Trophoblast cell (in vitro differentiated cells and primary cell): ENCODE measurements at regions not wholly inside any gene's neighbourhood (a gene's known extent, or its start where the extent isn't known, plus 50 kb on each side); places are given as distances from the start of the nearest gene placed in this dataset.
"Not testable (repeated sequence)": the region's sequence is repeated elsewhere in the genome, so short reads cannot be mapped to it uniquely, and the experiment has no call there.

Experiments used
- DNase-seq, 2 donors: peaks; one replicate each; pipeline ENCODE4 v3.0.0-alpha.2; 2016
- H2AFZ ChIP-seq: 2 replicates; pipeline ENCODE4 v1.6.1; 2013; ENCODE audit warnings: low read length, moderate library complexity, mild to moderate bottlenecking; ENCODE audit not compliant: insufficient read depth, poor library complexity
- H2AK5ac ChIP-seq: 2 replicates; pipeline ENCODE4 v1.6.1; 2013; ENCODE audit warnings: mild to moderate bottlenecking, low read length
- H2BK120ac ChIP-seq: 2 replicates; pipeline ENCODE4 v1.6.1; 2013; ENCODE audit warnings: low read length, mild to moderate bottlenecking, moderate library complexity; ENCODE audit not compliant: insufficient read depth, poor library complexity
- H2BK12ac ChIP-seq: 2 replicates; pipeline ENCODE4 v1.6.1; 2013; ENCODE audit warnings: mild to moderate bottlenecking, low read length, moderate library complexity
- H2BK5ac ChIP-seq: 2 replicates; pipeline ENCODE4 v1.6.1; 2013; ENCODE audit warnings: low read length, low read depth, moderate library complexity, mild to moderate bottlenecking; ENCODE audit not compliant: poor library complexity
- H3K14ac ChIP-seq: 2 replicates; pipeline ENCODE4 v1.6.1; 2013; ENCODE audit warnings: mild to moderate bottlenecking, low read length
- H3K18ac ChIP-seq: 2 replicates; pipeline ENCODE4 v1.6.1; 2013; ENCODE audit warnings: mild to moderate bottlenecking, low read length
- H3K23ac ChIP-seq: 2 replicates; pipeline ENCODE4 v1.6.1; 2013; ENCODE audit warnings: low read length
- H3K27ac ChIP-seq: 2 replicates; pipeline ENCODE4 v1.5.1; 2013; ENCODE audit warnings: low read depth, mild to moderate bottlenecking, inconsistent platforms, low read length, moderate library complexity
- H3K27me3 ChIP-seq: 2 replicates; pipeline ENCODE4 v1.6.1; 2013; ENCODE audit warnings: inconsistent platforms, mild to moderate bottlenecking, low read length, moderate library complexity; ENCODE audit not compliant: insufficient read depth
- H3K36me3 ChIP-seq, 2 experiments: 1 replicate in 1 of 2; 2 replicates in 1 of 2; pipeline ENCODE4 v1.6.1; 2013; ENCODE audit warnings: low read length in 2 of 2, mild to moderate bottlenecking in 2 of 2, moderate library complexity in 1 of 2; ENCODE audit not compliant: insufficient read depth in 2 of 2, control insufficient read depth in 1 of 2
- H3K4ac ChIP-seq: 2 replicates; pipeline ENCODE4 v1.6.1; 2013; ENCODE audit warnings: low read depth, mild to moderate bottlenecking, low read length, moderate library complexity
- H3K4me1 ChIP-seq, 2 experiments: 1 replicate in 1 of 2; 2 replicates in 1 of 2; pipeline ENCODE4 v1.6.1; 2013; ENCODE audit warnings: low read length in 2 of 2, mild to moderate bottlenecking in 2 of 2, moderate library complexity in 1 of 2; ENCODE audit not compliant: insufficient read depth in 2 of 2, control insufficient read depth in 1 of 2
- H3K4me2 ChIP-seq: 2 replicates; pipeline ENCODE4 v1.6.1; 2013; ENCODE audit warnings: inconsistent platforms, mild to moderate bottlenecking, low read length, moderate library complexity
- H3K4me3 ChIP-seq: 2 replicates; pipeline ENCODE4 v1.5.1; 2013; ENCODE audit warnings: mild to moderate bottlenecking, low read depth, low read length, inconsistent platforms
- H3K79me1 ChIP-seq: one replicate; pipeline ENCODE4 v1.6.1; 2013; ENCODE audit warnings: low read length
- H3K79me2 ChIP-seq: 2 replicates; pipeline ENCODE4 v1.6.1; 2013; ENCODE audit warnings: low read length, mild to moderate bottlenecking; ENCODE audit not compliant: control insufficient read depth, insufficient read depth, poor library complexity
- H3K9ac ChIP-seq: 2 replicates; pipeline ENCODE4 v1.6.1; 2013; ENCODE audit warnings: mild to moderate bottlenecking, low read length
- H3K9me3 ChIP-seq: 2 replicates; pipeline ENCODE4 v1.6.1; 2013; ENCODE audit warnings: low read depth, mild to moderate bottlenecking, control low read depth, inconsistent platforms, low read length; ENCODE audit not compliant: insufficient read depth
- H4K12ac ChIP-seq: 2 replicates; pipeline ENCODE4 v1.6.1; 2013; ENCODE audit warnings: low read depth, mild to moderate bottlenecking, low read length, moderate library complexity
- H4K8ac ChIP-seq: 2 replicates; pipeline ENCODE4 v1.6.1; 2013; ENCODE audit warnings: low read depth, mild to moderate bottlenecking, low read length, moderate library complexity
- H4K91ac ChIP-seq: one replicate; pipeline ENCODE4 v1.6.1; 2013; ENCODE audit warnings: low read depth, mild to moderate bottlenecking, low read length, moderate library complexity
- whole genome bisulfite sequencing: extraction: QIAGEN DNeasy Blood & Tissue Kit; methylation state at CpG from one replicate; pipeline ENCODE4 v1.1.7; 2013; ENCODE audit warnings: missing lambda C conversion rate; ENCODE audit not compliant: insufficient read length, insufficient coverage; ENCODE audit errors: extremely low coverage; 5-methylcytosine and 5-hydroxymethylcytosine counted together

DNA sequence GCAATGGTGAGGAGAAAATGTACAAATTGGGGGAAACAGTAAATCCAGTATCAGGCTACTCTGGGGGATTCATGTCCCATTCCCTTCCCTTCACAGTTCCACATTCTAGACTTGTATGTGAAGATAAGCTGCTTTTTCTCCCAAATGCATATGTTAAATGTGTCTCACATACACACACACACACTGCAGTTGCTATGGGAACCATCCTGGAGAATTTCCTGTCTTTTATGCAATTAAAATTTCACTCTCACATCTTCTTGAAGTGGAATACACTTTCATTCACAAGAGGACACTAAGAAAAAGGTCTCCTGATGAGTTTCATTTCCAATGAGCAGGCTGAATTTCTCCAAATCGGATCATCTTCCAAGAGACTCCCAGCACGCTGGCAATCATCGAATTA, 366.0 kb downstream of the LRATD1 start:
- Histone ChIP-seq H3K9me3 (no peaks in the 10 kb centered on the region), H3K4ac (no peak overlapping the region), H3K23ac (no peak overlapping the region), H3K4me2 (no peak overlapping the region), H4K91ac (no peak overlapping the region), H2BK5ac (no peak overlapping the region), H4K8ac (no peak overlapping the region), H2BK12ac (no peak overlapping the region), H3K4me1 (no peaks in the 10 kb centered on the region), H3K14ac (no peak overlapping the region), H3K27me3 (no peaks in the 10 kb centered on the region), H3K79me1 (no peaks in the 10 kb centered on the region), H3K18ac (no peak overlapping the region), H2AFZ (no peak overlapping the region), H3K27ac (no peak overlapping the region), H2BK120ac (no peak overlapping the region), H3K79me2 (no peaks in the 10 kb centered on the region), H4K12ac (no peak overlapping the region), H2AK5ac (no peak overlapping the region), H3K36me3 (no peaks in the 10 kb centered on the region), H3K4me3 (no peak overlapping the region), H3K9ac (no peak overlapping the region)
- WGBS, result no CpG with 5 or more reads among the region's 3 CpGs
- no peak for DNase-seq

DNA sequence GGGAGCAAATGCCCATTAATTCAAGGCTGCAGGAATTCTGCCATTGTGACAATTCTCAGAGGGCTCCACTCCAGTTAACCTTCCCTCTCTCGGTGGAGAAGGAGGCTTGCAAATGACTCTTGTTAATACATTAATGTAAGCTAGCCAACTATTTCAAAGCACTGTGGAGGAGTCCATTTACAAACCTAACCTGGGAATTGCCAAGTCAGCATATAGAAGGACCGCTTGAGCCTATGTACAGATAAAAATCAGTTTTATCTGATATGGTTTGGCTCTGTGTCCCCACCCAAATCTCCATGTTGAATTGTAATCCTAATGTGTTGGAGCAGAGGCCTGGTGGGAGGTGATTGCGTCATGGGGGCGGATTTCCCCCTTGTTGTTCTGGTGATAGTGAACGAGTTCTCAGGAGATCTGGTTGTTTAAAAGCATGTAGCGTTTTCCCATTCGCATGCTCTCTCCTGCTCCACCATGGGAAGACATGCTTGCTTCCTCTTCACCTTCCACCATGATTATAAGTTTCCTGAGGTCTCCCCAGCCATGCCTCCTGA, 366.7 kb downstream of the LRATD1 start:
- Histone ChIP-seq H3K27me3 (no peaks in the 10 kb centered on the region), H3K18ac (no peak overlapping the region), H2BK12ac (no peak overlapping the region), H3K4me3 (no peak overlapping the region), H4K8ac (no peak overlapping the region), H3K4me1 (no peaks in the 10 kb centered on the region), H2BK120ac (no peak overlapping the region), H4K12ac (no peak overlapping the region), H3K14ac (no peak overlapping the region), H3K79me1 (no peaks in the 10 kb centered on the region), H3K36me3 (no peaks in the 10 kb centered on the region), H3K27ac (no peak overlapping the region), H3K4ac (no peak overlapping the region), H3K23ac (no peak overlapping the region), H3K4me2 (no peak overlapping the region), H4K91ac (no peak overlapping the region), H2BK5ac (no peak overlapping the region), H2AK5ac (no peak overlapping the region), H3K9me3 (no peaks in the 10 kb centered on the region), H3K79me2 (no peaks in the 10 kb centered on the region), H3K9ac (no peak overlapping the region), H2AFZ (no peak overlapping the region)
- WGBS, result no CpG with 5 or more reads among the region's 7 CpGs
- DNase-seq, result no peak

GRCh38 chr2:15002519-15002918, 370.0 kb downstream of the LRATD1 start:
- not testable (repeated sequence) for H3K79me1 ChIP-seq, H3K27me3 ChIP-seq, H3K27ac ChIP-seq, H4K12ac ChIP-seq, H3K9me3 ChIP-seq, H3K4me3 ChIP-seq, H3K36me3 ChIP-seq, H2AK5ac ChIP-seq, H3K9ac ChIP-seq, H3K18ac ChIP-seq, H4K8ac ChIP-seq, H3K23ac ChIP-seq, H2AFZ ChIP-seq, H3K4ac ChIP-seq, H3K4me2 ChIP-seq, H2BK120ac ChIP-seq, H2BK5ac ChIP-seq, H2BK12ac ChIP-seq, H4K91ac ChIP-seq, H3K79me2 ChIP-seq, DNase-seq, H3K4me1 ChIP-seq, H3K14ac ChIP-seq
- no CpG with 5 or more reads among the region's 26 CpGs for WGBS

DNA sequence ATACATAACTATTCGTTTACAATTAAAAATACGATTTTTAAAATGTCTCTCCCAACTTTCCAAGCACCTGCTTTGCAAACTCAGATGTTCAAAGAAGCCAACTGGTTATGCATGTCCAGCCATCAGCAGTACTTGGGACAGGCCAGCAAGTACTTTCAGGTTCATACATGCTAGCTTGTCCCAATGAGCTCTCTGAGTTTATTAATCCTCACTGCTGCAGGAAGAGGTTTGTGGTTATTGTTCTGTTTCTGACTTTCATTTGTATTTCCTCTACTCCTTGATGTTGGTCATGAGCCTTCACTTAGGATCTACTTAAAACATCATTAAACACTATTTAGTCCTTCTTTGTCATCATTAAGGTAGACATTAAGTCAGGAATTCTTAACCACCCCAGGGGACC, 374.1 kb downstream of the LRATD1 start:
- no peak overlapping the region for H2BK12ac ChIP-seq
- no peaks in the 10 kb centered on the region for H3K79me2 ChIP-seq
- H2BK120ac ChIP-seq, result no peak overlapping the region
- H3K9me3 ChIP-seq, result no peaks in the 10 kb centered on the region
- H3K4me3 ChIP-seq, result no peak overlapping the region
- H3K27ac ChIP-seq, result no peak overlapping the region
- H2AFZ ChIP-seq, result no peak overlapping the region
- no peaks in the 10 kb centered on the region for H3K79me1 ChIP-seq
- H3K9ac ChIP-seq, result no peak overlapping the region
- no peak overlapping the region for H3K14ac ChIP-seq
- H3K4me2 ChIP-seq, result no peak overlapping the region
- H3K4ac ChIP-seq, result no peak overlapping the region
- DNase-seq, result no peak
- H3K23ac ChIP-seq, result no peak overlapping the region
- H3K4me1 ChIP-seq, result peaks cover 0 to 2% of the 10 kb centered on the region in 2 experiments
- no peak overlapping the region for H2AK5ac ChIP-seq
- no peak overlapping the region for H4K8ac ChIP-seq
- H3K18ac ChIP-seq, result no peak overlapping the region
- H3K36me3 ChIP-seq, result no peaks in the 10 kb centered on the region
- H3K27me3 ChIP-seq, result no peaks in the 10 kb centered on the region
- H4K12ac ChIP-seq, result no peak overlapping the region
- WGBS, result no CpG with 5 or more reads among the region's 2 CpGs
- no peak overlapping the region for H2BK5ac ChIP-seq
- no peak overlapping the region for H4K91ac ChIP-seq
